ENCODE measurements at regions not wholly inside any gene's neighbourhood (a gene's known extent, or its start where the extent isn't known, plus 50 kb on each side); places are given as distances from the start of the nearest gene placed in this dataset.
A peak's percentile ranks its signal among the peaks of the same experiment; 100 is the strongest.

DNA sequence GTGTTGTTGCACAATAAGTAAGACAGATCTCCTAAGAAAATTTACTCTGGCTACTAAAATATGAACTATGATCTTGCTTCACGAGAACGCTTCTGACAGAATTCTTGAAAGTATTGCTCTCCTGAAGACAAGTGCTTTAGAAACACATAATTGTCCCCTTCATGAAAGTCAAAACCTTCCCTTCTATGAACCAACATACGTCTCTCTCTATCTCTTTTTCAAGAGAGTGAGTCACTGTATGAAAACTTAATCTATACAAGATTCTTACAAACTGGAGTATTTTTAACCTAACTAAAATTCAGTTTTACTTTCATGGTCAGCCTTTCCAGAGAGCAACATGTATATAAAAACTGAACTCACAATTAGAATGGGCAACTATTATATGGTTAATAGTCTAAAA is 688.0 kb upstream of the CTNND2 start:
- Histone ChIP-seq H2AK5ac (ENCODE audit: insufficient read length, low read length) (no peak overlapping the region), H2BK12ac (ENCODE audit: insufficient read length, low read depth, low read length) (no peak overlapping the region), H3T11ph (ENCODE audit: low read length) (no peak overlapping the region), H3K9ac (ENCODE audit: extremely low read depth, insufficient read length, low read length) (no peak overlapping the region), H3K9me3 (ENCODE audit: control insufficient read depth, low read depth, low read length) (no peaks in the 10 kb centered on the region), H3K4me1 (ENCODE audit: insufficient read depth, low read length) (no peaks in the 10 kb centered on the region), H3K27me3 (ENCODE audit: insufficient read depth, low read length) (no peaks in the 10 kb centered on the region), H3K23me2 (ENCODE audit: insufficient read length, low read depth, low read length, poor library complexity, severe bottlenecking) (no peaks in the 10 kb centered on the region), H3K23ac (ENCODE audit: insufficient read length, low read depth, low read length) (no peak overlapping the region), H3K56ac (ENCODE audit: insufficient read length, low read depth, low read length) (no peak overlapping the region), H3K27ac (ENCODE audit: insufficient read length, low read depth, low read length) (no peak overlapping the region), H3K4ac (ENCODE audit: low read depth, low read length) (no peak overlapping the region), H2BK5ac (ENCODE audit: insufficient read length, low read length) (no peak overlapping the region), H3K79me2 (ENCODE audit: insufficient read depth, low read length) (no peaks in the 10 kb centered on the region), H2BK120ac (ENCODE audit: low read depth, low read length, poor library complexity, severe bottlenecking) (no peak overlapping the region), H4K5ac (ENCODE audit: insufficient read length, low read depth, low read length) (no peak overlapping the region), H3K18ac (ENCODE audit: insufficient read length, low read depth, low read length) (no peak overlapping the region), H2BK20ac (ENCODE audit: low read depth, low read length, poor library complexity, severe bottlenecking) (no peak overlapping the region), H4K20me1 (ENCODE audit: control insufficient read depth, insufficient read depth, insufficient read length) (no peaks in the 10 kb centered on the region), H3K14ac (ENCODE audit: insufficient read depth, low read length) (no peak overlapping the region), H3K4me2 (ENCODE audit: insufficient read depth, insufficient read length, low read length) (no peak overlapping the region), H4K8ac (replicated peaks; ENCODE audit: insufficient read length, low read depth, low read length) (no peak overlapping the region), H4K91ac (ENCODE audit: insufficient read length, low read depth, low read length) (no peak overlapping the region), H2AFZ (ENCODE audit: low read length) (no peak overlapping the region), H2BK15ac (ENCODE audit: low read depth, low read length) (no peak overlapping the region), H3K79me1 (ENCODE audit: insufficient read depth, low read depth, low read length, poor library complexity, severe bottlenecking) (no peaks in the 10 kb centered on the region)
- Mint-ChIP-seq H3K4me1 (peaks cover 0 to 4% of the 10 kb centered on the region in 2 experiments; a peak in 1 of 4 replicates), H3K27me3 (ENCODE audit: low read depth) (no peaks in the 10 kb centered on the region), H3K36me3 (ENCODE audit: insufficient read depth in 1 of 3, low read depth in 3 of 3) (no peaks in the 10 kb centered on the region), H3K4me3 (no peak overlapping the region), H3K27ac (peak overlapping the region in 1 of 3 experiments; percentile 1; a peak in 2 of 7 replicates), H3K9me3 (no peaks in the 10 kb centered on the region; a peak in 1 of 5 replicates)
- no peak for DNase-seq
- TF ChIP-seq CTCF (conservative IDR thresholded peaks at IDR 0.05) = no peak
- no CpG with 5 or more reads among the region's 3 CpGs for WGBS (ENCODE audit: extremely low coverage, insufficient read length, low lambda C conversion rate)
